Astrocyte (in vitro differentiated cells and primary cell): ENCODE measurements at regions not wholly inside any gene's neighbourhood (a gene's known extent, or its start where the extent isn't known, plus 50 kb on each side); places are given as distances from the start of the nearest gene placed in this dataset.

Experiments
- DNase-seq: peaks from one replicate; pipeline ENCODE4 v3.0.0-alpha.2; 2010; ENCODE audit warnings: low read depth
- FAIRE-seq: peaks from 2 replicates; lab custom pipeline; 2011; peaks lifted over from hg19 to GRCh38; lab: Jason Lieb, UNC
- H2AFZ ChIP-seq: 2 replicates; pipeline ENCODE4 v1.6.0; 2012; ENCODE audit warnings: low read depth, low read length, inconsistent platforms
- H3K27ac ChIP-seq: 2 replicates; pipeline ENCODE4 v1.5.1; 2011; ENCODE audit warnings: low read depth, low read length, inconsistent platforms
- H3K27me3 ChIP-seq: 2 replicates; pipeline ENCODE4 v1.6.0; 2011; ENCODE audit warnings: low read length, inconsistent platforms; ENCODE audit not compliant: insufficient read depth
- H3K36me3 ChIP-seq: 2 replicates; pipeline ENCODE4 v1.5.1; 2011; ENCODE audit warnings: low read length, inconsistent platforms; ENCODE audit not compliant: insufficient read depth
- H3K4me1 ChIP-seq: 2 replicates; pipeline ENCODE4 v1.5.1; 2011; ENCODE audit warnings: low read length, inconsistent platforms; ENCODE audit not compliant: insufficient read depth
- H3K4me2 ChIP-seq: 2 replicates; pipeline ENCODE4 v1.6.0; 2012; ENCODE audit warnings: low read length, inconsistent platforms
- H3K4me3 ChIP-seq: 2 replicates; pipeline ENCODE4 v1.5.1; 2011; ENCODE audit warnings: low read depth, mild to moderate bottlenecking, low read length, inconsistent platforms; ENCODE audit not compliant: insufficient read depth
- H3K79me2 ChIP-seq: 2 replicates; pipeline ENCODE4 v1.6.0; 2012; ENCODE audit warnings: mild to moderate bottlenecking, low read length, inconsistent platforms; ENCODE audit not compliant: insufficient read depth
- H3K9ac ChIP-seq: 2 replicates; pipeline ENCODE4 v1.6.0; 2012; ENCODE audit warnings: mild to moderate bottlenecking, low read length, inconsistent platforms
- H3K9me3 ChIP-seq: 2 replicates; pipeline ENCODE4 v1.5.1; 2012; ENCODE audit warnings: low read depth, mild to moderate bottlenecking, low read length, inconsistent platforms; ENCODE audit not compliant: insufficient read depth
- H4K20me1 ChIP-seq: 2 replicates; pipeline ENCODE4 v1.6.0; 2012; ENCODE audit warnings: low read length, inconsistent platforms; ENCODE audit not compliant: insufficient read depth
- H3K27ac Mint-ChIP-seq: one replicate; pipeline ENCODE4 v1.8.0; 2021; ENCODE audit warnings: mild to moderate bottlenecking, mixed read lengths; ENCODE audit not compliant: unreplicated experiment
- H3K27me3 Mint-ChIP-seq: one replicate; pipeline ENCODE4 v1.8.0; 2021; ENCODE audit warnings: low read depth, mixed read lengths; ENCODE audit not compliant: unreplicated experiment
- H3K36me3 Mint-ChIP-seq: one replicate; pipeline ENCODE4 v1.8.0; 2021; ENCODE audit warnings: low read depth, mixed read lengths; ENCODE audit not compliant: unreplicated experiment
- H3K4me1 Mint-ChIP-seq: one replicate; pipeline ENCODE4 v1.8.0; 2021; ENCODE audit warnings: low read depth, mixed read lengths; ENCODE audit not compliant: unreplicated experiment
- H3K4me3 Mint-ChIP-seq: one replicate; pipeline ENCODE4 v1.8.0; 2021; ENCODE audit warnings: mild to moderate bottlenecking, moderate library complexity, mixed read lengths; ENCODE audit not compliant: unreplicated experiment
- H3K9me3 Mint-ChIP-seq: one replicate; pipeline ENCODE4 v1.8.0; 2021; ENCODE audit warnings: mild to moderate bottlenecking, mixed read lengths; ENCODE audit not compliant: unreplicated experiment
- EZH2 ChIP-seq: IDR thresholded peaks from 2 replicates; pipeline ENCODE4 v1.6.1; 2012; ENCODE audit warnings: mild to moderate bottlenecking, low read length, inconsistent platforms; ENCODE audit not compliant: insufficient read depth
- TF ChIP-seq, protein P1 (sequence below): IDR thresholded peaks from 2 replicates; pipeline ENCODE4 v1.5.1; 2011; ENCODE audit warnings: low read depth, mild to moderate bottlenecking, inconsistent platforms, low read length, moderate library complexity; ENCODE audit not compliant: insufficient read depth

DNA sequence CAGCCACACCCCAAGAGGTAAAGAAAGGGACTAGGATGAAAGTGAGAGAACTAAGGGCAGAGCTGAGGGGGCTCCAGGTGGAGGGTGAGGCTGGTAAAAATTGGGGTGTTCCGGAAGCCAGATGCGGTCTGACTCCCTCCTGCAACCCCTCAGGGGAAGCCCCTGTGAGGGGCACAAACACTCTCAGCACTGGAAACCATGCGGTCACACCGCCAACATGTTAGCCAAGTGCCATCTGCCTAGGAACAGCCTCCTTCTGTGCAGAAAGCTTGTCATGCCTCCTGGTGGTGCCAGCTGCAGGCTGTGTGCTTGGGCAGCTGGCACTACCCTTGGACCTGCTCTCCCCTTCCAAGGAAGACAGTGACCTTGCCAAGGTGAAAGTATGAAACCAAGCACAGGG lies 83.5 kb upstream of the RPL38 start:
- TF ChIP-seq EZH2: no peak
- TF ChIP-seq, protein P1, sequence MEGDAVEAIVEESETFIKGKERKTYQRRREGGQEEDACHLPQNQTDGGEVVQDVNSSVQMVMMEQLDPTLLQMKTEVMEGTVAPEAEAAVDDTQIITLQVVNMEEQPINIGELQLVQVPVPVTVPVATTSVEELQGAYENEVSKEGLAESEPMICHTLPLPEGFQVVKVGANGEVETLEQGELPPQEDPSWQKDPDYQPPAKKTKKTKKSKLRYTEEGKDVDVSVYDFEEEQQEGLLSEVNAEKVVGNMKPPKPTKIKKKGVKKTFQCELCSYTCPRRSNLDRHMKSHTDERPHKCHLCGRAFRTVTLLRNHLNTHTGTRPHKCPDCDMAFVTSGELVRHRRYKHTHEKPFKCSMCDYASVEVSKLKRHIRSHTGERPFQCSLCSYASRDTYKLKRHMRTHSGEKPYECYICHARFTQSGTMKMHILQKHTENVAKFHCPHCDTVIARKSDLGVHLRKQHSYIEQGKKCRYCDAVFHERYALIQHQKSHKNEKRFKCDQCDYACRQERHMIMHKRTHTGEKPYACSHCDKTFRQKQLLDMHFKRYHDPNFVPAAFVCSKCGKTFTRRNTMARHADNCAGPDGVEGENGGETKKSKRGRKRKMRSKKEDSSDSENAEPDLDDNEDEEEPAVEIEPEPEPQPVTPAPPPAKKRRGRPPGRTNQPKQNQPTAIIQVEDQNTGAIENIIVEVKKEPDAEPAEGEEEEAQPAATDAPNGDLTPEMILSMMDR: no peak
- H3K9me3 Mint-ChIP-seq: peaks cover 2% of the 10 kb centered on the region
- H3K4me3 Mint-ChIP-seq: no peak overlapping the region
- FAIRE-seq (no peak), DNase-seq (no peak)
- peaks cover 28% of the 10 kb centered on the region for H3K27me3 Mint-ChIP-seq
- Histone ChIP-seq H3K9ac (no peak overlapping the region), H3K27ac (no peak overlapping the region), H3K27me3 (no peaks in the 10 kb centered on the region), H4K20me1 (no peaks in the 10 kb centered on the region), H3K4me1 (peaks cover 16% of the 10 kb centered on the region), H3K79me2 (no peaks in the 10 kb centered on the region), H2AFZ (no peak overlapping the region), H3K9me3 (no peaks in the 10 kb centered on the region), H3K36me3 (no peaks in the 10 kb centered on the region), H3K4me3 (no peak overlapping the region), H3K4me2 (no peak overlapping the region)
- no peak overlapping the region for H3K27ac Mint-ChIP-seq
- peaks cover 3% of the 10 kb centered on the region for H3K36me3 Mint-ChIP-seq
- peaks cover 31% of the 10 kb centered on the region for H3K4me1 Mint-ChIP-seq

DNA sequence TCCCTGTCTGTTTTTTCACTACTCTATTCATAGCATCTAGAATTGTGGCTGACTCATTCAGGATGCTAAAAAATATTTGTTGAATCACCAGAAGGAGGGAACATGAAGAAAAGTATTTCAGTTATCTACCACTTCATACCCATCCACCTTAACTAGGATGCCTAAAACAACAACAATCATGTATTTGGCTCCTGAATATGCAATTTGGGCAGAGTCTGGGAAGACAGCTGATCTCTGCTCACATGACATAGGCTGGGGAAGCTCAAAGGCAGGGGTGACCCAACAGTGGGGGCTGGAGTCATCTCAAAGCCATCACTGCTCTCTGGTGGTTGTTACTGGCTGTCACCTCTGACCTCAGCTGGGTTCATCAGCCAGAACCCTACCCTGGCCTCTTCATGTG lies 80.1 kb upstream of the RPL38 start:
- Mint-ChIP-seq H3K36me3 (peaks cover 3% of the 10 kb centered on the region), H3K4me3 (no peak overlapping the region), H3K9me3 (peaks cover 2% of the 10 kb centered on the region), H3K27ac (peak overlapping the region; percentile 76), H3K4me1 (peaks cover 10% of the 10 kb centered on the region), H3K27me3 (peaks cover 23% of the 10 kb centered on the region)
- peaks cover 3% of the 10 kb centered on the region for H3K4me1 ChIP-seq
- no peak for TF ChIP-seq EZH2
- TF ChIP-seq, protein P1: no peak
- H3K4me3 ChIP-seq: no peak overlapping the region
- H3K36me3 ChIP-seq: no peaks in the 10 kb centered on the region
- no peaks in the 10 kb centered on the region for H3K27me3 ChIP-seq
- H3K79me2 ChIP-seq: no peaks in the 10 kb centered on the region
- no peak overlapping the region for H2AFZ ChIP-seq
- no peaks in the 10 kb centered on the region for H4K20me1 ChIP-seq
- no peak overlapping the region for H3K9ac ChIP-seq
- DNase-seq: peak; percentile 18
- H3K27ac ChIP-seq: no peak overlapping the region
- no peaks in the 10 kb centered on the region for H3K9me3 ChIP-seq
- H3K4me2 ChIP-seq: peak overlapping the region; percentile 36
- peak; percentile 82 for FAIRE-seq

DNA sequence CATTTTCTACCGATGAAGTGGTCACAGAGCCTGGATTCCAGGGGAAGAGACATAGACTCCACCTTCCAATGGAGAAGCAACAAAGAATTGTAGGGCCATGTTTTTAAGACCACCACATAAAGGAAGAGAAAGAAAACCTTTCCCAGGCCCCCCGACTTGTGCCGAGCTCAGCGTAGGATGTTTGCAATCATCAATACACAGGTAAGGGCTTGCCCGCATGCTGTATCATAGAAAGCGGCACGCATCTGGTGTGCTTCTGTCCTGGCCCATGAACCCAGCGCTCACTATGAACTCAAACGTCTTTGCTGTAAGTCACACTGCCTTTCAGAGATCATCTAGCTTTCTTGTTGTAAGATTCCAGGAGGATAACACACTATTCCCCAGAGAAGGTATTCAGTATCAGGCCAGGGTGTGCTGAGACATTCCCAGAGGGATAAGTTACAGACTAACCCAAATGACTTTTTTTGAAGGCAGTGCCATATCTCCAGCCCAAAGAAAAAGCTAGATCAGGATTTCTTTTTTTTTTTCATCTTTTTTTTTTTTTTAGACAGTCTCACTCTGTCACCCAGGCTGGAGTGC lies 79.5 kb upstream of the RPL38 start:
- Histone ChIP-seq H3K79me2 (no peaks in the 10 kb centered on the region), H4K20me1 (no peaks in the 10 kb centered on the region), H3K4me3 (no peak overlapping the region), H3K27me3 (no peaks in the 10 kb centered on the region), H3K27ac (no peak overlapping the region), H3K9me3 (no peaks in the 10 kb centered on the region), H3K4me2 (peak overlapping the region; percentile 36), H3K9ac (no peak overlapping the region), H3K4me1 (peaks cover 3% of the 10 kb centered on the region), H2AFZ (no peak overlapping the region), H3K36me3 (no peaks in the 10 kb centered on the region)
- peak overlapping the region; percentile 76 for H3K27ac Mint-ChIP-seq
- FAIRE-seq (no peak), DNase-seq (no peak)
- TF ChIP-seq EZH2: no peak
- TF ChIP-seq, protein P1: no peak
- peaks cover 25% of the 10 kb centered on the region for H3K27me3 Mint-ChIP-seq
- peaks cover 3% of the 10 kb centered on the region for H3K36me3 Mint-ChIP-seq
- H3K9me3 Mint-ChIP-seq: peaks cover 2% of the 10 kb centered on the region
- peaks cover 10% of the 10 kb centered on the region for H3K4me1 Mint-ChIP-seq
- no peak overlapping the region for H3K4me3 Mint-ChIP-seq
